ENCODE measurements at regions not wholly inside any gene's neighbourhood (a gene's known extent, or its start where the extent isn't known, plus 50 kb on each side); places are given as distances from the start of the nearest gene placed in this dataset.

DNA sequence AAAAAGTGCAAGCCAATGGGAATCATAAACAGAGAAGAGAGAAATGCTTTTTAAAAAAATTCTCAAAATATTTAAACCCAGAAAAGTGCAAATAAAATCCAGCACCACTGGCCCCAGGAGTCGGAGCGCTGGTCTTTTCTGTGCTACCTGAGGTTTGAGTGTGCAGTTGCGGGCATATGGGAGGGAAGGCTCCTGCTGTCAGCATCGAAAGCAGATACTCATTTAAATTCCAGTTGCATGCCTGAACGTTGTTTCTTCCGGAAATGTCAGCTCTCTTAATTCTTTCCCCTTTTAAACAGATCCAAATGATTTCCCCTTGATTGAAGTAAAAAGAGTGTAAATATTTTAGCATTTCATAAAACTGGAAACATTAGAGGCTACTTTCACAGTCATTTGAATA lies 240.5 kb upstream of the GPR26 start:
- TF ChIP-seq CEBPB (IDR thresholded peaks at IDR 0.05) (no peak), ZFP36 (IDR thresholded peaks at IDR 0.05; ENCODE audit: borderline replicate concordance, partially characterized antibody) (no peak), KDM1A (IDR thresholded peaks at IDR 0.05; ENCODE audit: low read depth) (no peak)
